ENCODE measurements at regions not wholly inside any gene's neighbourhood (a gene's known extent, or its start where the extent isn't known, plus 50 kb on each side); places are given as distances from the start of the nearest gene placed in this dataset.
A peak's percentile ranks its signal among the peaks of the same experiment; 100 is the strongest.

DNA sequence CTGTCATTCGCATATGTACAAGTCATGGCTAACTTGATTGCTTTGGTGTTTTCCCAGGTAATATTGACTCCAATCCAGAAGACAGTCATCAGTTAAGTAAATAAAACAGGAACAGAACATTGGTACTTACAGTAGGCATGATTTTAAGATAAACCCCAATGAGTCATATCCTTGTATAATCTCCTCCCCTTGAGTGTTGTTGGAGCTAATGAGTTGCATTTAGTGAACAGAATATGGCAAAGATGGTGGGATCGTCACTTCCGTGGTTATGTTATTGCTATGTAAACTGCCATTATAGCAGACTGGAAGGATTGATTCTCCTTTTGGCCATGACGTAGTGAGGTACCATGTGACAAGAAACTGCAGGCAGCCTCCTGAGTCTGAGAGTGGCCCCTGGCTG lies 102.2 kb downstream of the TMX1 start:
- POLR2A ChIA-PET, result no interaction called here
- 58% methylated on average over 4 of the region's 4 CpGs for WGBS (ENCODE audit: low lambda C conversion rate)
- no peaks in the 10 kb centered on the region for H3K4me1 ChIP-seq (ENCODE audit: insufficient read depth, low read length)
- intact Hi-C loops (cut with micrococcal nuclease; ENCODE audit: unreplicated experiment) (no loop called here), in situ Hi-C loops (cut with HindIII; ENCODE audit: extremely low pct_ligation_motif_present, low pct_unique_long_range_greater_than_20kb) (no loop called here)
- H2AFZ ChIP-seq (ENCODE audit: low read length), result no peak overlapping the region
- no peaks in the 10 kb centered on the region for H3K79me2 ChIP-seq (ENCODE audit: insufficient read depth, low read length)
- TF ChIP-seq POGZ (CRISPR knock-in tag; IDR thresholded peaks at IDR 0.05) (no peak), HNRNPL (IDR thresholded peaks at IDR 0.05; ENCODE audit: low read depth, low read length) (no peak), NR2C2 (CRISPR knock-in tag; IDR thresholded peaks at IDR 0.05; ENCODE audit: borderline replicate concordance) (no peak), NONO (IDR thresholded peaks at IDR 0.05) (no peak), NONO (CRISPR knock-in tag; conservative IDR thresholded peaks at IDR 0.05) (no peak), NAIF1 (CRISPR knock-in tag; IDR thresholded peaks at IDR 0.05; ENCODE audit: borderline replicate concordance) (no peak)
- no peak overlapping the region for H3K9ac ChIP-seq (ENCODE audit: insufficient read depth, low read depth, low read length)
- 0 out of 2 replicates have a peak, but pooled peaks cover 5% of the 10 kb centered on the region for H3K9me3 ChIP-seq (ENCODE audit: low read length)
- peak; percentile 7 for DNase-seq (ENCODE audit: low spot score)
- CTCF ChIA-PET (ENCODE audit: low intra/inter-chr PET ratio, low total read pairs), result no interaction called here
- no peak for ATAC-seq
- no peak overlapping the region for H3K27ac ChIP-seq (ENCODE audit: extremely low read length, insufficient read depth, low read length)
- no TSS peak for BruUV-seq (replicated peaks)
- FAIRE-seq, result no peak
- H3K36me3 ChIP-seq (replicated peaks in 1 of 2; ENCODE audit: control insufficient read depth in 1 of 2, insufficient read depth in 2 of 2, low read length in 2 of 2), result no peaks in the 10 kb centered on the region
- no peak overlapping the region for H3K4me3 ChIP-seq (replicated peaks in 1 of 3; ENCODE audit: insufficient read depth in 1 of 3, low read depth in 2 of 3, low read length in 3 of 3)
- no peaks in the 10 kb centered on the region for H3K27me3 ChIP-seq (ENCODE audit: control insufficient read depth in 1 of 2, insufficient read depth in 2 of 2, low read length in 2 of 2)
- no peak overlapping the region for H3K4me2 ChIP-seq (ENCODE audit: low read depth, low read length)
- no peaks in the 10 kb centered on the region for H4K20me1 ChIP-seq (ENCODE audit: insufficient read depth, low read length)

DNA sequence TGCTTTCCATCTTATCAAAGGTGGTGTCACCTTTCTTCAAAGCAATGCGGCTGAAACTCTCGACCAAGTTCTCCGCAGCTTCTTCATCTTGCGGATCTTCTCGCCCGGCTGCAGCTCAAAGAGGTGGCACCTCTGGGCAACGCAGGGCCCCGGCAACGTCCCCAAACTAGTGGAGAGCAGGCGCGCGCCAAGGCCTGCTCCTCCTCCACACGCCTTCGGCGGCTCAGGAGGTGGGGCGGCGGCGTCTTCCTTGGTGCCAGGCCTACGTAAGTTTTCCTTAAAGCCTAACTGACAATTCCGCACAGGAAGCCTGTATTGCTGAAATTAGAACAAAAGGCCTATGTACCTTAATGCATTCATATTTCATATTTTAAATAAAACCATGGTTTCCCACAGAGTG lies 112.0 kb downstream of the TMX1 start:
- H3K4me2 ChIP-seq (ENCODE audit: low read depth, low read length), result no peak overlapping the region
- H3K4me1 ChIP-seq (ENCODE audit: insufficient read depth, low read length), result no peaks in the 10 kb centered on the region
- no peaks in the 10 kb centered on the region for H3K36me3 ChIP-seq (replicated peaks in 1 of 2; ENCODE audit: control insufficient read depth in 1 of 2, insufficient read depth in 2 of 2, low read length in 2 of 2)
- H3K79me2 ChIP-seq (ENCODE audit: insufficient read depth, low read length), result no peaks in the 10 kb centered on the region
- ATAC-seq (no peak), DNase-seq (ENCODE audit: low spot score) (no peak), FAIRE-seq (no peak)
- ChIA-PET CTCF (ENCODE audit: low intra/inter-chr PET ratio, low total read pairs) (no interaction called here), POLR2A (no interaction called here)
- no TSS peak for BruUV-seq (replicated peaks)
- TF ChIP-seq ZNF605 (CRISPR knock-in tag; IDR thresholded peaks at IDR 0.05), result no peak
- TF ChIP-seq ZNF75D (CRISPR knock-in tag; IDR thresholded peaks at IDR 0.05; ENCODE audit: borderline replicate concordance), result no peak
- TF ChIP-seq, protein P1, sequence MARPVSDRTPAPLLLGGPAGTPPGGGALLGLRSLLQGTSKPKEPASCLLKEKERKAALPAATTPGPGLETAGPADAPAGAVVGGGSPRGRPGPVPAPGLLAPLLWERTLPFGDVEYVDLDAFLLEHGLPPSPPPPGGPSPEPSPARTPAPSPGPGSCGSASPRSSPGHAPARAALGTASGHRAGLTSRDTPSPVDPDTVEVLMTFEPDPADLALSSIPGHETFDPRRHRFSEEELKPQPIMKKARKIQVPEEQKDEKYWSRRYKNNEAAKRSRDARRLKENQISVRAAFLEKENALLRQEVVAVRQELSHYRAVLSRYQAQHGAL (CRISPR knock-in tag; IDR thresholded peaks at IDR 0.05; ENCODE audit: not compliant biosample characterization), result no peak
- TF ChIP-seq, protein P2, sequence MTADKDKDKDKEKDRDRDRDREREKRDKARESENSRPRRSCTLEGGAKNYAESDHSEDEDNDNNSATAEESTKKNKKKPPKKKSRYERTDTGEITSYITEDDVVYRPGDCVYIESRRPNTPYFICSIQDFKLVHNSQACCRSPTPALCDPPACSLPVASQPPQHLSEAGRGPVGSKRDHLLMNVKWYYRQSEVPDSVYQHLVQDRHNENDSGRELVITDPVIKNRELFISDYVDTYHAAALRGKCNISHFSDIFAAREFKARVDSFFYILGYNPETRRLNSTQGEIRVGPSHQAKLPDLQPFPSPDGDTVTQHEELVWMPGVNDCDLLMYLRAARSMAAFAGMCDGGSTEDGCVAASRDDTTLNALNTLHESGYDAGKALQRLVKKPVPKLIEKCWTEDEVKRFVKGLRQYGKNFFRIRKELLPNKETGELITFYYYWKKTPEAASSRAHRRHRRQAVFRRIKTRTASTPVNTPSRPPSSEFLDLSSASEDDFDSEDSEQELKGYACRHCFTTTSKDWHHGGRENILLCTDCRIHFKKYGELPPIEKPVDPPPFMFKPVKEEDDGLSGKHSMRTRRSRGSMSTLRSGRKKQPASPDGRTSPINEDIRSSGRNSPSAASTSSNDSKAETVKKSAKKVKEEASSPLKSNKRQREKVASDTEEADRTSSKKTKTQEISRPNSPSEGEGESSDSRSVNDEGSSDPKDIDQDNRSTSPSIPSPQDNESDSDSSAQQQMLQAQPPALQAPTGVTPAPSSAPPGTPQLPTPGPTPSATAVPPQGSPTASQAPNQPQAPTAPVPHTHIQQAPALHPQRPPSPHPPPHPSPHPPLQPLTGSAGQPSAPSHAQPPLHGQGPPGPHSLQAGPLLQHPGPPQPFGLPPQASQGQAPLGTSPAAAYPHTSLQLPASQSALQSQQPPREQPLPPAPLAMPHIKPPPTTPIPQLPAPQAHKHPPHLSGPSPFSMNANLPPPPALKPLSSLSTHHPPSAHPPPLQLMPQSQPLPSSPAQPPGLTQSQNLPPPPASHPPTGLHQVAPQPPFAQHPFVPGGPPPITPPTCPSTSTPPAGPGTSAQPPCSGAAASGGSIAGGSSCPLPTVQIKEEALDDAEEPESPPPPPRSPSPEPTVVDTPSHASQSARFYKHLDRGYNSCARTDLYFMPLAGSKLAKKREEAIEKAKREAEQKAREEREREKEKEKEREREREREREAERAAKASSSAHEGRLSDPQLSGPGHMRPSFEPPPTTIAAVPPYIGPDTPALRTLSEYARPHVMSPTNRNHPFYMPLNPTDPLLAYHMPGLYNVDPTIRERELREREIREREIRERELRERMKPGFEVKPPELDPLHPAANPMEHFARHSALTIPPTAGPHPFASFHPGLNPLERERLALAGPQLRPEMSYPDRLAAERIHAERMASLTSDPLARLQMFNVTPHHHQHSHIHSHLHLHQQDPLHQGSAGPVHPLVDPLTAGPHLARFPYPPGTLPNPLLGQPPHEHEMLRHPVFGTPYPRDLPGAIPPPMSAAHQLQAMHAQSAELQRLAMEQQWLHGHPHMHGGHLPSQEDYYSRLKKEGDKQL (CRISPR knock-in tag; IDR thresholded peaks at IDR 0.05; ENCODE audit: low read depth), result no peak
- no peak for TF ChIP-seq FOSL1 (CRISPR knock-in tag; IDR thresholded peaks at IDR 0.05; ENCODE audit: borderline replicate concordance)
- no peak for TF ChIP-seq NFE2L2 (IDR thresholded peaks at IDR 0.05; ENCODE audit: low read length)
- no peaks in the 10 kb centered on the region for H3K27me3 ChIP-seq (ENCODE audit: control insufficient read depth in 1 of 2, insufficient read depth in 2 of 2, low read length in 2 of 2)
- H4K20me1 ChIP-seq (ENCODE audit: insufficient read depth, low read length), result no peaks in the 10 kb centered on the region
- H3K9me3 ChIP-seq (ENCODE audit: low read length), result 0 out of 2 replicates have a peak, but pooled peaks cover 2% of the 10 kb centered on the region
- intact Hi-C loops (cut with micrococcal nuclease; ENCODE audit: unreplicated experiment) (no loop called here), in situ Hi-C loops (cut with HindIII; ENCODE audit: extremely low pct_ligation_motif_present, low pct_unique_long_range_greater_than_20kb) (no loop called here)
- WGBS (ENCODE audit: low lambda C conversion rate), result 95% methylated on average over 12 of the region's 20 CpGs
- H3K4me3 ChIP-seq (replicated peaks in 1 of 3; ENCODE audit: insufficient read depth in 1 of 3, low read depth in 2 of 3, low read length in 3 of 3), result no peak overlapping the region
- no peak overlapping the region for H3K9ac ChIP-seq (ENCODE audit: insufficient read depth, low read depth, low read length)
- H2AFZ ChIP-seq (ENCODE audit: low read length), result no peak overlapping the region
- no peak overlapping the region for H3K27ac ChIP-seq (ENCODE audit: extremely low read length, insufficient read depth, low read length)

Measured in HepG2 (cell line).